ENCODE measurements at regions not wholly inside any gene's neighbourhood (a gene's known extent, or its start where the extent isn't known, plus 50 kb on each side); places are given as distances from the start of the nearest gene placed in this dataset.

GRCh38 chr15:77836121-77836692 is 203.5 kb upstream of the LINGO1 start (continued):
- TF ChIP-seq ZNF33B (CRISPR knock-in tag; IDR thresholded peaks at IDR 0.05) (no peak), RFX5 (IDR thresholded peaks at IDR 0.05; ENCODE audit: low read depth, low read length) (peak; percentile 94), TOE1 (CRISPR knock-in tag; IDR thresholded peaks at IDR 0.05) (no peak), ZNF543 (CRISPR knock-in tag; IDR thresholded peaks at IDR 0.05) (no peak), MZF1 (CRISPR knock-in tag; IDR thresholded peaks at IDR 0.05; ENCODE audit: borderline replicate concordance) (no peak), ZMAT3 (CRISPR knock-in tag; conservative IDR thresholded peaks at IDR 0.05) (no peak), RFXANK (CRISPR knock-in tag; IDR thresholded peaks at IDR 0.05) (peak; percentile 93), ISL2 (CRISPR knock-in tag; IDR thresholded peaks at IDR 0.05) (no peak), HNRNPUL1 (IDR thresholded peaks at IDR 0.05; ENCODE audit: low read depth, low read length) (no peak), PHF21A (CRISPR knock-in tag; IDR thresholded peaks at IDR 0.05) (no peak), U2AF1 (optimal IDR thresholded peaks at IDR 0.05; ENCODE audit: low read depth, low read length) (no peak)

- no peaks in the 10 kb centered on the region for H3K36me3 ChIP-seq (replicated peaks in 1 of 2; ENCODE audit: control insufficient read depth in 1 of 2, insufficient read depth in 2 of 2, low read length in 2 of 2)
- no peak overlapping the region for H3K9ac ChIP-seq (ENCODE audit: insufficient read depth, low read depth, low read length)
- WGBS (ENCODE audit: low lambda C conversion rate): 13% methylated on average over 7 of the region's 7 CpGs
- H3K4me2 ChIP-seq (ENCODE audit: low read depth, low read length): no peak overlapping the region
- H3K4me3 ChIP-seq (replicated peaks in 1 of 3; ENCODE audit: insufficient read depth in 1 of 3, low read depth in 2 of 3, low read length in 3 of 3): no peak overlapping the region
- DNase-seq (ENCODE audit: low spot score) (no peak), FAIRE-seq (no peak), ATAC-seq (no peak)
- intact Hi-C loops (cut with micrococcal nuclease; ENCODE audit: unreplicated experiment) (no loop called here), in situ Hi-C loops (cut with HindIII; ENCODE audit: extremely low pct_ligation_motif_present, low pct_unique_long_range_greater_than_20kb) (no loop called here)
- no peak overlapping the region for H3K27ac ChIP-seq (ENCODE audit: extremely low read length, insufficient read depth, low read length)
- CTCF ChIA-PET (ENCODE audit: low intra/inter-chr PET ratio, low total read pairs): no interaction called here
- POLR2A ChIA-PET: no interaction called here
- no peaks in the 10 kb centered on the region for H3K9me3 ChIP-seq (ENCODE audit: low read length)
- H4K20me1 ChIP-seq (ENCODE audit: insufficient read depth, low read length): no peaks in the 10 kb centered on the region
- TF ChIP-seq HES4 (CRISPR knock-in tag; IDR thresholded peaks at IDR 0.05; ENCODE audit: borderline replicate concordance) (no peak), TBX3 (IDR thresholded peaks at IDR 0.05; ENCODE audit: borderline replicate concordance) (no peak), TBP (CRISPR knock-in tag; IDR thresholded peaks at IDR 0.05) (no peak), XBP1 (CRISPR knock-in tag; IDR thresholded peaks at IDR 0.05) (no peak), ZNF766 (CRISPR knock-in tag; IDR thresholded peaks at IDR 0.05; ENCODE audit: borderline replicate concordance) (no peak), ZNF292 (CRISPR knock-in tag; IDR thresholded peaks at IDR 0.05; ENCODE audit: borderline replicate concordance, low read depth) (no peak), NFKBIZ (CRISPR knock-in tag; IDR thresholded peaks at IDR 0.05) (no peak), CENPBD1 (CRISPR knock-in tag; IDR thresholded peaks at IDR 0.05; ENCODE audit: borderline replicate concordance, low read depth) (no peak), ZEB1 (IDR thresholded peaks at IDR 0.05; ENCODE audit: insufficient replicate concordance, low read depth) (no peak), ZBTB26 (CRISPR knock-in tag; IDR thresholded peaks at IDR 0.05; ENCODE audit: borderline replicate concordance) (no peak), REXO4 (CRISPR knock-in tag; IDR thresholded peaks at IDR 0.05; ENCODE audit: borderline replicate concordance) (no peak), E2F5 (CRISPR knock-in tag; conservative IDR thresholded peaks at IDR 0.05) (no peak), ONECUT2 (CRISPR knock-in tag; IDR thresholded peaks at IDR 0.05) (no peak), SAP130 (CRISPR knock-in tag; IDR thresholded peaks at IDR 0.05; ENCODE audit: low read depth) (no peak)
- H3K4me1 ChIP-seq (ENCODE audit: insufficient read depth, low read length): no peaks in the 10 kb centered on the region
- H3K27me3 ChIP-seq (ENCODE audit: control insufficient read depth in 1 of 2, insufficient read depth in 2 of 2, low read length in 2 of 2): peaks cover 0 to 20% of the 10 kb centered on the region in 2 experiments; a peak in 2 of 5 replicates
- no TSS peak for BruUV-seq (replicated peaks)
- no peak overlapping the region for H2AFZ ChIP-seq (ENCODE audit: low read length)
- no peaks in the 10 kb centered on the region for H3K79me2 ChIP-seq (ENCODE audit: insufficient read depth, low read length)
These were observed 201.7 kb upstream of the LINGO1 start for GRCh38 chr15:77834276-77834990.
